GM18868 (cell line): ENCODE measurements at regions not wholly inside any gene's neighbourhood (a gene's known extent, or its start where the extent isn't known, plus 50 kb on each side); places are given as distances from the start of the nearest gene placed in this dataset.

Experiments
- ATAC-seq: cut with Tn5 transposase; IDR thresholded peaks from one replicate; pipeline ENCODE4 v1.9.1; 2021; ENCODE audit warnings: mild to moderate bottlenecking, moderate library complexity; ENCODE audit not compliant: unreplicated experiment

DNA sequence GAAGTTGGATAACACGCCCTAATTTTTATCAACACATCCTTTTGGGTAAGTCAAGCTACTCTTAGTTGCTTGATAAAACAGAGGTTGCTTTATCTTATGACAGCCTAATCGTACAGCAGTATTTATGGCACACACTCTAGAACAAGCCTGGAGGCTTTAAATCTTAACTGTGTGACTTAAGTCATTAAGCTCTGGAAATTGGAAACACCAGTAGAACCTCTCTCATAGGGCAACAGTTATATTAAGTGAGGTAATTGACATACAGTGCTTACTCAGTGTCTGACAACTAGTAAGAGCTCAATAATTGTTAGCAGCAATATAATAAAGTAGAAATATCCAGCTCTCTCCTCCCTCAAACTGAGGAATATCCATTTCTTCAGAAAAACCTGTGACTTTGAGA is 808.9 kb upstream of the WWC1 start:
- no peak for ATAC-seq

DNA sequence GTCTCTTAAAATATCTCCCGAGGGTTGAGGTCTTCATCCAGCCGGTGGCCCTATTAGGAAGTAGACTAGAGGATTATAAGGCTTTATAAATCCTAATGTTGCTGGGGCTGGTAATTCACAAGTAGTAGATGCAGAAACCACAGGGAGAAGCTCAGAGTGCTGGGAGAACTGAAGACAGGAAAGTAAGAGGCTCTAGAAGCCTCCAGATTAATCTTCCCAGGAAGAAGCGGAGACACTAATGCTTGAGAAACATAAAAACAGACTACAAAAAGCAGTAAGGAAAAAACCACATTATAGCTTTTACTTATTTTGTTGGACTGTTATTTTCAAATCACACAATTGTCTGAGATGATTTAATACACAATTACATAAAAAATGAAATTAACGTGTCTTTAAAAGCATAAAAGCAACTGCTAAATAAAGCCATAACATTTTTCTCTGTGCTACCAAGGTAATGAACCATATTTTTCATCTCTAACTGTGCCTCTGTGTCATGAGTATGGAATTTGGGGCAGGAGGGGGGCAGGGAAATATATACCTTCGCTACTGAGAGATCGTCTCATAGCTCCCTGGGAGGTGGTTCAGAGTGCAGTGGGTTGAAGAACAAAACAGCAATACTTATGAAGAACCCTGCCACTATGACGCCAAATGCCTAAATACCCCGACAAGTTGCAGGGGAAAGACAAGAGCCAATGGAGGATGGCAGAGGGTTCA is 806.2 kb upstream of the WWC1 start:
- ATAC-seq, result no peak

- ATAC-seq, result no peak
Observed at GRCh38 chr5:167488371-167488770, 803.1 kb upstream of the WWC1 start.

- peak; percentile 97 for ATAC-seq
Observed at GRCh38 chr5:167489202-167489601, 802.2 kb upstream of the WWC1 start.

GRCh38 chr5:167503926-167504720 is 787.3 kb upstream of the WWC1 start:
- no peak for ATAC-seq

GRCh38 chr5:167507463-167508233 is 783.8 kb upstream of the WWC1 start:
- no peak for ATAC-seq

GRCh38 chr5:167509076-167509475 is 782.4 kb upstream of the WWC1 start:
- no peak for ATAC-seq

DNA sequence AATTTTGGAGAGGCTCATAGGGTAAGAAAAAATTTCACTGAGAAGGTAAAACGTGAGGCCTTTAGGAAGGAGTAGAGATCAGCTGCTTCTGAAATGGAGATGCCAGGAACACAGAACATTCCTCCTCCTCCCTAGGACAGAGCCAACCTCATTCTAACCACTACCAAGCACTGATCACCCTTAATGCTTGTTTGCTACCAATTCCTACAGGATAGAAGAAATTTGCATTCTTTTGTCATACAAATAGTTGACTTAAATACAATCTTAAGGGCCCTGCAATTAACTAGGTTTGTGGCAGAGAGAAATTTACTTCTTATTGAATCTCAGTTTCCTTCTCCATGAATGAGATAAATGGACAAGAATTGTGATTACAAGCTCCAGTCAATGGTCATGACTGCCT is 780.2 kb upstream of the WWC1 start:
- no peak for ATAC-seq

- ATAC-seq, result no peak
Observed at GRCh38 chr5:167512111-167512510, 779.3 kb upstream of the WWC1 start.

DNA sequence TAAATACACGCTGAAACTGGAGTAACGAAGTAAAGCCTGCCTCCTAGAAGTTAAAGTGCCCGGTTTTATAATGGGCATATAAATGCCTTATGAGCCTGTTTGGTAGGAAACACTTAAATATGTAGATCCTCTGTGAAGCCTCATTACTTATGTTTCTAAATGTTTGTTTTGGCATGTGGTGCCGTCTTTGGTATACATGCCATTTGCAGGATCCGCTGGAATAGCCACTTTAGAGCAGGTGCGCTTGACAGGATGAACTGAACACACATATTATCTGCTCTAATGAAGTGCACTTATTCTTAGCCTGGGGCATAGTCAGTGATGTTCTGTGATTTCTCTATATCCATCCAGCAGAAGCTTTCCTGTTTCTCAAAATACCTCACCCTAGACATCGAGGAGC is 778.1 kb upstream of the WWC1 start:
- ATAC-seq, result no peak

DNA sequence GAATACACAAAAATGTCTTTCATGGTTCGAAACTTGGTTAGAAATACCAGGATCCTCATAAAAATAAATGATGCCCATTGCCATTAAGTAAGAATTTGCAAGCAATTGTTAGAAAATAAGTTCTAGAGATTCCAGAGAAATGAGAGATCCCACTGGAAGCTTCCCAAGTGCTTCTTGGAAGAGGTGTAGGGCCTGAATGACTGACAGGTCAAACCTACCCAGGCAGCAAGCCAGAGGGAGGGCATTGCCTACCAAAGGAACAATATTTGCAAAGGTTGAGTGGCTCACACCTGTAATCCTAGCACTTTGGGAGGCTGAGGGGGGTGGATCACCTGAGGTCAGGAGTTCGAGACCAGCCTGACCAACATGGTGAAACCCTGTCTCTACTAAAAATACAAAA is 777.0 kb upstream of the WWC1 start:
- no peak for ATAC-seq

- ATAC-seq, result no peak
Observed at GRCh38 chr5:167525004-167525403, 766.4 kb upstream of the WWC1 start.

DNA sequence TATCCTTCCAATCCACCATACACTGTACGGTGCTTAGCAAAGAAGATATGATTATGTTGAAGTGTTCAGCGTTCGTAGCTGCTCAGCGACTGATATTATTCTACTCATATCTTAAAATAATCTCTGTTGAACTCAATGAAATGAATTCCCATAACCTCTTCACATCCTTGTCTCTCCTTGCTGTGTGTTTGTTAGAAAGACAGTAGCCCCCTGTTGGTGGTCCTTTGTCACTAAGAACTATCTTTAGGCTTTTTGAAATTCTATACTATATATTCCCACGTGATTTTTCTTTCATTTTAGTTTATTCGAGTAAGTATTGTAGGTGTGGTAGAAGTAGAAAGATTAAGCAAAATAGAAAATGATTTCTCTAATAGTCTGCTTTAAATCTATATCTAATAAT is 762.8 kb upstream of the WWC1 start:
- no peak for ATAC-seq

DNA sequence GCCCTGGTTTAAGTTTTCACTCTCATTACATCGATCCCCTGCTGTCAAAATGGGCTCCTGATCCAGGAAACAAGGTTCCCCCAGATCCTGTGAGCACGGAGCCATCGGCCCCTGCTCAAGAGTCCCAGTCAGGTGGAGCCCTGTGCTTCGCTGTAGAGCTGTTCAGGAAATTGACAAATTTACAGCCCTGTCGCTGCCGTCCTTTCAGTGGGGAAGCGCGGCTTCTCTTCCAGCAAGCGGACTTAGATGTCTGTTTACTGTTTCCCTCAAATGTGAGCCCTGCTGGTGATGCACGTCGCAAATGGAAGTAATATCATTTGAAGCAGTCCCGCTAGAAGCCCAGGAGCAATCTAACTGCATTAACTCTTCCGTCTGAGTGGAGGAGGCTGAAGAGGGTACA is 760.9 kb upstream of the WWC1 start:
- no peak for ATAC-seq

DNA sequence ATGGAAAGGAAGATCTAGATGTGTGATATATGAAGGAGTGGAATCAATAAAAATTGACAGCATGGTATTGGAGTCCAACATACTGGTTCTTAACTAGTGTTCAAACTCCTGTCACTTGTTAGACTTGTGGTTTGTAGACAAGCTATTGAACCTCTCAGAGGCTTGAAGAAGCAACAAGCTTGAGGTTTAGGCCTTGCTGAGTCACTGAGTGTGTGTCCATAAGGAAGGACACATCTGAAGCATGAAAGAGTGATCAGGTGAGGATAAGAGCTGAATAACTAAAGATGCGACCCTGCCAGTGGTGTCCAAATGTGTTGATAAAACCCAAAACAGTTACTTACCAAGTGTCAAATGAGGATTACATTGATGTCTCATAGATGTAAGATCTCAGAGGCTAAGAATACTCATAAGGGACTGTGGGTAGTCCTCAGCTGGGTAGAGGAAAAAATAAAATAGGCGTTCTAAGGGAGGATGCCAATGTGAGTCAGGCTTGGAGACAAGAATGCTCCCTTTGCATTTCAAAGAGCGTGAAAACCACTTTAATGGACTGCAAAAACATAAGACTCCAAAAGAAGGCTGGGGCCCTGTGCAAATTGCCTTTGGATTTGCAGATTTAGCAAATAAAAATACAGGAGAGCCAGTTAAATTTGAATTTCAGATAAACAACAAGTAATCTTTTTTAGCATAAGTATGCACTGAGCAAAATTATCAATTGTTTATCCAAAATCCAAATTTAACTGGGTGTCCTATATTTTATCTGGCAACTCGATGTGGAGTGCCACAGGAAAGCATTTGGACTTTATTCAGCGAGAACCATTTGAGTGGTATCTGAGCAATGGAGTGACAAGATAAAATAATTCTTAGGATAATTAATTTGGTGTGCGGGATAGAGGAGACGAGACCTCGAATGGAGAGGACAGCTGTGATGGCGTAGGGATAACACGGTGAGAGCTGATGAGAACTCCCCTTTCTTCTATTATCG is 757.3 kb upstream of the WWC1 start:
- no peak for ATAC-seq

DNA sequence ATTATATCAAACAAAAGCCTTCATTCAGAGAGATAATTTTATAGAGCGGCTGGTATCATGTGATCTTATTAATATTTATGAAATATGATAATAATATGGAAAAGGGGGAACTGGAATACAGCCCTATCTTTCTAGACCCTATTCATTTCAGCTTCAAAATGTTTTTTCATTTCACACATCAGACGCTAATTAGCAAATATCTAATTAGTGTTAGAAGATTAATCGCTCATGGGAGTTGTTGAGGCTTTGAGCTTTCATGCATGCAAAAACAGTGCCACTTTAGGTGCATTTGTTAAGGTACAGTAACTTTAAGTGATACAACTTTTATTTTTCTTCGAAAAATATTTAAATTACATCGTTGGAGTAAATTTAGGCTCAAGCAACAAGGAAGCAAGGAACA is 751.7 kb upstream of the WWC1 start:
- ATAC-seq, result no peak

DNA sequence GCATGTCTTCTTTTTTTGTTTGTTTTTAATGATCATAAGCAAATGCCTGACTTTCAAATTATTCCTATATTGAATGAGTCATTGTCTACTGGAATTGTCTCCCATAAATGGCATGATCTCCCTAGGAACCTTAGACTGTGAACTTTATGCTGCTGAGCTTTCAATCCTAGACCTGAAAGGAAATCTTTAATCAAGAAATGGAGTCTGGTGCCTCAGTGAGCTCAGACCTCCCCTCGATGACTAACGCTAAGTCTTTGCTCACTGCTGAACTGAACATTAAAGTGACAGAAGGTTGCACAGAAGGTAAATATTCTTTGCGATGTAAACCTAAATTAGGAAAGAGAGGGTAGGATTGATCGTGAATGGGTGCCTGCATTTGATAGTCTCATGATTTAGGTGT is 745.2 kb upstream of the WWC1 start:
- ATAC-seq, result no peak

DNA sequence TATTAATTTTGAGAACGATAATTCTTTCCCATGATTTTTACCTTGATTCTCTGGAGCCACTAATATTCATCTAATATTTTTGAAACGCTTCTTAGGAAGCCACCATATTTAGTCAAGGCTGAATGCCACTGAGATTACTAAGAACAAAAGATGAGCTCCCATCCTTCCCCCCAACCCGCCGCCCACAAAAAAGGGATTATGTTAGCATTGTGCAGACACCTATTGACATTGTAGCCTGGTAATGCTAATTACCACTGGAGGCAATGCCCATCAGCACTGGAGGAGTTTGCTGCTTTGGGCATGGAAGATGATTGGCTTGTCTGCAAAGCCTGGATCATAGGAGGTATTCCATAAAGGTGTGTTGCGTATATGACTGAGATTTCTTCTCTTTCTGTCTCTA is 739.1 kb upstream of the WWC1 start:
- ATAC-seq, result no peak

DNA sequence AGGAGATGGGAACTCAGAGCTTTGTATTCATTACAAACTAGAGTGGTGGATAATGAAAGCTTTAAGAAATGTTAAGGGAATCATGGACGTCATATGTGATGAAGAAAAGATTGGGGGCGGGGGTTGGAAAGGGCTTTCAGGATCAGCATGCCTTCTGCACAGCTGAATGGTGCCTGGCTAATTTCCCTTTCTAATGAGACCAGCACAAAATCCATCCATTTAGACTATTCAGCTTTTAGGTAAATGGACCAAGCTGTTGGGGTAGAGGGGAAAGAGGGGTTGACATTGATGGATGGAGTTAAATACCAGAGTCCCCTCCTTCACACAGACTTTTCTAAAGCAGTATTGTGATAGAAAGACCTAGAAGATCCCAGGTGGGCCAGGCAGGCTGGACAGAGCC is 737.9 kb upstream of the WWC1 start:
- ATAC-seq, result no peak

GRCh38 chr5:167554564-167555290 is 736.7 kb upstream of the WWC1 start:
- ATAC-seq, result no peak
